HPDE6-E6E7 (cell line): ENCODE measurements at regions not wholly inside any gene's neighbourhood (a gene's known extent, or its start where the extent isn't known, plus 50 kb on each side); places are given as distances from the start of the nearest gene placed in this dataset.
"Not testable (repeated sequence)": the region's sequence is repeated elsewhere in the genome, so short reads cannot be mapped to it uniquely, and the experiment has no call there.

ENCODE experiments used
- DNase-seq: peaks from one replicate; pipeline ENCODE4 v3.0.0; 2011; ENCODE audit warnings: missing footprints; ENCODE audit errors: extremely low spot score

DNA sequence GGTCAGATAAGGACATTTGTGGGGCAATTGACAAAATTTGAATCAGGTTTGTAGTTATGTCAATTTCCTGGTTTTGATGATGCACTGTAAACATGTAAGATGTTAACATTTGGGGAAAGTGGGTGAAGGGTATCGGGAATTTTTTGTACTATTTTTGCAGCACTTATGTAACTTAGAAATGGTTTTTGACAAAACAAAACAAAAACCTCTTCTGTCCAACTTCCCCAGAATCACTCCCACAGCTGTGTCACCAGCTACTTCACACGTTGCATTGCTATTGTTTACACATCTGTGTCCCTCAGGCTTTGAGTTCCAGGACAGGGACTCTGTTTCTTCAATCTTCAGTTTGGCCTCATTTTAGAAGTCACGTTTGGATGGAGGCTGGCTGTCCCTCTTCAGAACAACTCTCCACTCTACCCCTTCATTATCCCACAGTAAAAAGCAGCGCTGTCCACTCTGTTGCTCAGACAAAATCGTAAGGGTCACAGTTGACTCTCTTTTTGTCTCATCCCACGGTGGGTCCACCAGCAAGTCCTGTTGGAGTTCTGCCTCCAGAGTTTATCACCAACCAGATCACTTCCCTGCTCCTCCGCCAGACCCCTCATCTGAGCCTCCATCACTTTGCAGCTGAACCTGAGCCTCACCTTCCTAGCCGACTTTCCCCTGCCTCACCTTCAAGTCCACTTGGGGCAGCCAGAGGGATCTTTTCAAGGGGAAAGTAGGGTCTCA lies 63.2 kb downstream of the NENF start:
- no peak for DNase-seq

DNA sequence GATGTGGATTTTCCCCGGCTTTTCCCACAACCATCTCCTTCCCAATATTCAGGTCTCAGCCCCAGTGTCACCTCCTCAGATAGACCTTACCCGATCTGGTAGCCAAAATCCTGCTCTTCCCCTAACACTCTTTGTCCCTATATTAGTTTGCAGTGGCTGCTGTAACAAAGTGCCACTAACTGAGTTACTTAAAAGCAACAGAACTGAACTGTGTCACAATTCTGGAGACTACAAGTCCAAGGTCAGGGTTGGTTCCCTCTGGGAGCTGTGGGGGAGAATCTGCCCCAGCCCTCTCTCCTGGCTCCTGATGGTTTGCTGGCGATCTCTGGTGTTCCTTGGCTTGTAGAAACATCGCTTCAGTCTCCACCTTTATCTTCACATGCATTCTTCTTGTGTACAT lies 64.0 kb downstream of the NENF start:
- no peak for DNase-seq

DNA sequence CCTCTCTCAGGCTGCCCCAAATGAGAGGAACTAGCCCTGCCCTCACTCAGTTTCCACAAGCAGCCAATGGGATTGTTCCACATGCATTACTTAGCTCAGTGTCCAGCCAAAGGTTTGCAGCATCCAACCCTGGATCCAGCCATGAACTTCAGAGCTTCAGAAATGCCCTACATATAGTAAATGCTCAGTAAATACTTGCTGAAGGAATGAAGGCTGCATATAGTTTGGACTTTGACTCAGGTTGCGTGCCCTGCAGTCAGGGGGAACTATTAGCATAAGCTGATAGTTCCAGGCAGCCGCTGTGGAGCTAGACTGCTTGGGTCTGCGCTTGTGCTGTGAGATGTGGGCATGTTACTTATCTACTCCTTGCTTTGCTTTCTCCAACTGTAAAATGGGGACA lies 64.8 kb downstream of the NENF start:
- no peak for DNase-seq

DNA sequence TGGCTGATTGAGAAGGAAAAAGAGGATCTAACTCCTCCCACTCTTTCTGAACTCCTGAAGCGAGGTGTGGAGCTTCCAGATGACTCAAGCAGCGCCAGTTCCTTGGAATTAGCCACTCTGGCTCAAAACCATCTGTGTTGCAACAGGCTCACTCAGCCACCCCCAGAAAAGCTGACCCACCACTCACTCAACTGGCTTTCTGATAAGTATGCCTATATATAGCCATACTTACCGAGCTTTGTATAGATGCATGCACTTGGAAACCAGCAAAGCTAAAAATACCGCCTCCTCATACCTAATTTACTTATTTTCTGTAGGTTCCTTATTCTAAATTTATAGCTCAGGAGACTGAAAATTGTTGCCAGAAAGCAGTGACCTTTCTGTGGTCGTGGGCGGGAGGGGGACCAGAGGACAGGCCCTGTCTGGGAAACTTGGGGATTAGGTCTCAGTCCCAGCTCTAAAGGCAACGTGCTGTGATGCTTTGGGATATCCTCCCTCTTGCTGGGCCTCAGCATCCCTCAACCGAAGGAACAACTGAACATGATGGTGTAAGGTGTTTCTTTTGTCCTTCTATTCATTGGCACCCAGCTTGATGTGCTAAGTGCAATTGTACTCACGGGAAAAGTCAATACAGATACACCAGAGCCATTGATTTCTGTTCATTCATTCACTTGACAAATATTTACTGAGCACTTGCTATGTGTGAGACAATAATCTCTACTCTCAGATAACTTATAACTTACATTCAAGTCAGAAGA lies 65.7 kb downstream of the NENF start:
- DNase-seq = peak; percentile 60

DNA sequence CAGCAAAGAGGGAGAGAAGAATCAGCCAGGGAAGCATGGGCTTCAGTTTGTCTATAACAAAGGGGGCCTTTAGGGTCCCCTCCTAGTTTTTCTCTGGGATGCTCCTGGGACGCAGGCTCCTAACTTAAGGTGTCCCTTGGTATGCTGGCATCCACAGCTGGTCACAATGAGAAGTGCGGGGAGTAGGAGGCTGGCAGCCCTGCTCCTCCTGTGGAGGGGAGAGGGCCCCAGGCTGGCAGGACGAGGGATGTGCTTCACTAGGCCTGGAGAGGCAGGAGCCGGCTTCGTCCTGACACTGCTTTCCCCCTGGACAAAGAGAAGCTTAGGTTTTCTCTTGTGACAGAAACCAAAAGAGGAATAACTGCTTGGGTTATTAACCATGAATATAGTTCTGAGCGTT lies 67.6 kb downstream of the NENF start:
- no peak for DNase-seq

DNA sequence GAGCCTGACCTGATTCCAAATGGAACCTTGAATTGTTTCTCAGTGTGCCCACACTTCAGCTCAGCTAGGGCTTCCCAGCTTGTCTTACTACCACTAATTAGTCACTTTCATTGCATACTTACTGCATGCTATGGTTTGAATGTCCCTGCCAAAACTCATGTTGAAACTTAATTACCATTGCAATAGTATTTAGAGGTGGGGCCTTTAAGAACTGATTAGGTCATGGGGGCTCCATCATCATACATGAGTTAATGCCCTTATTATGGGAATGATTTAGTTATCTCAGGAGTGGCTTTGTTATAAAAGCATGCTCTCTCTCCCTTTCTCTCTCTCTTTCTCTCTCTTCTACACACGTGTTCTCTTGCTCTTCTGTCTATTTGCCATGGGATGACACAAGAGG lies 68.3 kb downstream of the NENF start:
- no peak for DNase-seq

DNA sequence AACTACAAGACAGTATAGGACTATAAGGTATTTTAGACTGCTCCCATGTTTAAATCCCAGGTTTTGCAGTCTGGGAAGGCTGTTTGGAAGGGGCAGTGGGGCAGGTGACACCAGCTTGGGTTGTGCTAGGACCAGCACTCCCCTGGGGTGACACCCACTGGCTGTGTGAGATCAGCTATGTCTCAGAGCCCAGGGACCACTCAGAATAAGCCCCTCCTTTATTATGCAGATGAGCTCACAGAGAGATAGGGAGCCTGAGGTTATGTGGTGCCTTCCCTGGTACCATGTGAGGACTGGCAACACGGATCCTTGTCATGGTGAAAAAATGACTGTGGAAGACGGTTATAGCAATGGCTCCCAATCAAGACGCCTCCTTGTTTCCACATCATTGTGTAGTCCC lies 71.0 kb downstream of the NENF start:
- no peak for DNase-seq

DNA sequence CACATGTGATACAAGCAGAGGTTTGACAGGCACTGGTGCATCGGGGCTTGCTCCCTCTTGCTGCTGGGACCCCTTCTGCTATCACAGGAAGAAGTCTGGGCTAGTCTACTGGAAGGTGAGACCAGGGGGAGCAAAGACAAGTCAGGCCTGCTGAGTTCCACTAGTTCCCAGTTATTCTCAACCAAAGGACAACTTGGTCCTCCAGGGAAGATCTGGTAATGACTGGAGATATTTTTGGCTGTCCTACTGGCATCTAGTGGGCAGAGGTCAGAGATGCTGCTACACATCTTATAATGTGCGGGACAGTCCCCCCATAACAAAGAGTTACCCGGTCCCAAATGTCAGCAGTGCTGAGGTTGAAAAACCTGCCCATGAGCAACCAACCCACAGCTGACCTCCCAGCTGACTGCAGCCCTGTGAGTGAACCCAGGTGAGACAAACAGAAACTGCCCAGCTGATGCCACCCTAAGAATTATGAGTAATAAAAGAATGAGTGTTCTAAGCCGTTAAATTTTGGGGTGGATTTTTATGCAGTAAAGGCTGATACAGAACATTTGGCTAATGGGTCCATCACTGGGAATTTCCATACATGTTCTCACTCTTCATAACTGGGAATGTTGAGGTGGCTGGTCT lies 71.6 kb downstream of the NENF start:
- no peak for DNase-seq

DNA sequence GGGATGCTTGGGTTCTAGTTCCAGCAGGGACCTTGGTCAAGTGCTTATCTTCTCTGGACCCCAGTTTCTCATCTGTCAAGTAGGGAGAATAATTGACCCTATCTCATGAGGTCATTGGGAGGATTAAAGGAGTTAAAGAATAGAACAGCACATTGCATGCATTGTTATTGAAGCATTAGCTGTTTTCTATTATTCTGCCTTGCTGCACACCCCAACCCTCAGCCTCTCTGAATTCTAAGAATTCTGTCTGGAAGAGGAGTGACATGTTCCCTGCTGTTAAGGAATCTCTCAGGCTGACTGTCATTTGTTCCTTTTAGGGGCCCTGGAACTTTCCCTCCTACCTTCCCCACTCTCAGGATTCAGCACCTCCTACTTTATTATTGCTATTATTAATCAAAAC lies 73.9 kb downstream of the NENF start:
- DNase-seq = no peak

DNA sequence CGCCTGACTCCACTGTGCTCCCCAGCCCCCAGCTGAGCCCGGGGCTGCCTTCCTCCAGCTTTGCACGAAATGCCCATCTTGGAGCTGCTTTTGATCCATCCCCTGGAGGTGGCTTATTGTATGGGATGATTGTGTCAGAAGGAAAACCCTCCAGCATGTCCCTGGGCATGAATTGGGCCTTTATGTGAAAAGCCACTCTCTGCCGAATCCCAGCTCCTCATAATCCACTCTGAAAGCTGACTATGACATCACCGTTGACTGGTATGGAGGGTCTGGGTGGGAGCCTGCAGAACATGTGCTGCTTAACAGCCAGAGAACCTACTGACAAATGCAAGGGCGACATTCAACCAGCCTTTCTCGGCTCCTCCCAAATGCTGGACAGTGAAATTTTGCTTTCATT lies 74.6 kb downstream of the NENF start:
- DNase-seq = no peak

DNA sequence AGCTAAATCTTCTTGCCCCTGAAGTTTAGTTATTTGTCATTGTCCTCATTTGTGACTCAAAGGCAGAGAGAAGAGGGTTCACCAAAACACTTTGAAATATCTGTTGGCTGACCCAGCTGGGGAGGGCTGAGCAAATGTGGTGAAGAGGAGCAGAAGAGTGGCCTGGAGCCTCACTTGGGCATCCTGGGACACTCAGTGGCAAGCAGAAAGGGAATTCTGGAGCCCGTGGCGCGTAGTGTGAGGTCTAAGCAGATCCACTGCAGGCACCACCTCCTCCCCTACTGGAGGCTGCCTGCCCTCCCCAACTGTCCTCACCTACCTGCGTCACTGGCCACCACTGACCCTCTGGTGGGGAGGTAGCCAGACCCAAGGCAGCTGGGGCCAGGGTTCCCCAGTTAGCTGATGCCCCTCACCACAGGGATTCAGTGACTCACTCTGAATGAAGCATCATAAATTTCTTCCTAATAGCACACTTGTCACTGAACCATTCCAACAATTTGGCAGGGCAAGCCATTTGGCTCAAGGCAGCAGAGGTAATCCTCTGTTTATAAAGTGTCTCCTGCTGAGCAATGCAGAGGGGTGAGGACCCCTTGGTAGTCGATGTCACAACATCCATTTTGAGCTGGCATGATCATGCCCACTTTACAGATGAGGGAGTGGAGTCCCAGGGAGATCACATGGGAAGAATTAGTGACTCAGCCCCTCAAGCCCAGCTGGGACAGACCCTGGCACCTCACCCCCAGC lies 80.3 kb downstream of the NENF start:
- DNase-seq = no peak

DNA sequence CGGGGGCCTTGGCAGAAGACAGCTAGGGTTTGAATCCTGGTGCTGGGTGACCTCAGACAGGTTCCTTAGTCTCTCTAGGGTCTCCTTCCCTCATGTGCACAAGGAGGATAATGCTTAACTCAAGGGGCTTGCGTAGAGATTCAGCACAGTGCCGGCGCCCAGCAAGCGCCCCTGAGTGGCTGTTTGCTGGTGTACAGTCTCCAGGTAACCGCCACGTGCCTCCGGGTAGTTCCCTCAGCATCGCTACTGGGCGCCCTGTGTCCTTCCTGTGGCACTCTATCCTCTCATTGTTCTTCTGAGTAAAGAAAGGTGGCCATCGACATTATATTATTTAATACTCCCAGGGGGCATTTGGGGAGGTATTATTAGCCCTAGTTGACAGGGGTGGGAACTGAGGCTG lies 80.9 kb downstream of the NENF start:
- DNase-seq = no peak

DNA sequence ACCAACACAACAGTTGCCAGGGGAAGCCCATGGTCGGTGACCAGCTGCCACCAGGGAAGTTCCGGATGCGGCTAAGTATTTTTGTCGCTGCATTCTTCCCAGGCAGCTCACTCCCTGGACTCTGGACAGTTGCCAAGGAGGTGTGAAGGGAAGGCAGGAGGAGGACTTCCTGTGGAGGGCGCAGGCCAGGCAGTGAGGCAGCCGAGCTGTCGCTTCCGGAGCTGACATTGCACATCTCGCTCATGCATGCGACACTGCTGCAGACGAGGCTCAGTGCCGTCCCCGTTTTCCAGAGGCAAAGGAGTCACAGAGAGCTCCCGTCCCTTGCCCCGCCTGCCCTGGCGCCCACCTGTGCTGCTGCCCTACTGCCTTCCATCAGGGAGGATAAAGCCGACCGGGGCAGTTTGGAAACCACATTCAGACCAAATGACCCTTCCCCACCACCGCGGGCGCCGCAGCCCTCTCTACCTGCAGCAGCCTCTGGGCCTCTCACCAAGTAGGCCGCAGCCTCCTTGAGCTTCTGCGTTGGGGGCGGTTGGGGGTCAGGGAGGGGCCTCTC lies 81.4 kb downstream of the NENF start:
- DNase-seq = no peak

DNA sequence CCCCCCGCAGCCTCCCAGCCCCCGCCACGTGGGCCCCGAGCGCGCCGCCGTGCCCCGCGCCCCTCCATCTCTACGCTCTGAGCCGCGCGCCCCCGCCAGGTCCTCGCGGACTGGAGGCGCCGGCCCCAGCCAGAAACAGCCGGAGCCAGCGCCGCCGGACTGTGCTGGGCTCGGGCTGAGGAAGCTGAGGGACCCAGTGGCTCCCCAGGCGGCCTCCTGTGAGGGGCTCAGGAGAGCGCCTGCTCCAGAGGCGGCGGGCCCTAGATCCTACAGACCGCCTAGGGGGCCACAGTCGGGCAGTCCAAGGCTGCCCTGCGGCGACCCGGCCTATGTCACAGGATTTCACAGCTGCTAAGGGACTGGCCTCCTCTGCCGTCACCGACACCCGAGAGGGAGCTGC lies 82.1 kb downstream of the NENF start:
- no peak for DNase-seq

DNA sequence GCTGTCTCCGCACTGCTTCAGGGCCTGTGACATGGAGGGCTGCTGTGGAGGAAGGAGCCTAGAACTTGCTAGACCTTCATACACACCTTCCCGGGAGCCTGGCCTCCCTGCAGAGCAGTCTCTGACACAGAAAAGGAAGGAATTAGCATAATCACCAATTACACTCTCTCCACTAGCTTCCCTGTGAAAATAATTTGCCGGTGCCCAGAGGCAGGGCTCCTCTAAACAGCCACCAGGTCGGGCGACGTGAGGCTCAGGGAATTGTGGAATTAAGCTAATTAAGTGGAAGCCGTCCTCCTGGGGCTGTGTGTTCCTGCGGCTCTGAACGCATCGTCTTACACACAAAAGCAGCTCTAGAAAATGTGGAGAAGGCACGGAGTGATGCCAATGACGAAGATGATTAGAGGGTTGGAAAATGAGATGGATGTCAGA lies 82.6 kb downstream of the NENF start:
- no peak for DNase-seq

DNA sequence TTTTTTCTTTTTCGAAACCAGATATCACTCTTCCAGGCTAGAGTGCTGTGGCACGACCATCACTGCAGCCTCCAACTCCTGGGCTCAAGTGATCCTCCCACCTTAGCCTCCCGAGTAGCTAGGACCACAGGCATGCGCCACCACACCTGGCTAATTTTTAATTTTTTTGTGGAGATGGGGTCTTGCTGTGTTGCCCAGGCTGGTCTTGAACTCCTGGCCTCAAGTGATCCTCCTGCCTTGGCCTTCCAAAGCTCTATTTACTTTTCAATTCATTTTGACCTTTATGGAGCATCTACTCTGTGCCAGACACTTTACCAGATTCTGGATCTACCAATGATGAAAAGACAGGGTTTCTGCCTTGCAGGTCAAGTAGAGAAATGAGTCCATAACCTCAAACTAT lies 83.3 kb downstream of the NENF start:
- DNase-seq = not testable (repeated sequence)

DNA sequence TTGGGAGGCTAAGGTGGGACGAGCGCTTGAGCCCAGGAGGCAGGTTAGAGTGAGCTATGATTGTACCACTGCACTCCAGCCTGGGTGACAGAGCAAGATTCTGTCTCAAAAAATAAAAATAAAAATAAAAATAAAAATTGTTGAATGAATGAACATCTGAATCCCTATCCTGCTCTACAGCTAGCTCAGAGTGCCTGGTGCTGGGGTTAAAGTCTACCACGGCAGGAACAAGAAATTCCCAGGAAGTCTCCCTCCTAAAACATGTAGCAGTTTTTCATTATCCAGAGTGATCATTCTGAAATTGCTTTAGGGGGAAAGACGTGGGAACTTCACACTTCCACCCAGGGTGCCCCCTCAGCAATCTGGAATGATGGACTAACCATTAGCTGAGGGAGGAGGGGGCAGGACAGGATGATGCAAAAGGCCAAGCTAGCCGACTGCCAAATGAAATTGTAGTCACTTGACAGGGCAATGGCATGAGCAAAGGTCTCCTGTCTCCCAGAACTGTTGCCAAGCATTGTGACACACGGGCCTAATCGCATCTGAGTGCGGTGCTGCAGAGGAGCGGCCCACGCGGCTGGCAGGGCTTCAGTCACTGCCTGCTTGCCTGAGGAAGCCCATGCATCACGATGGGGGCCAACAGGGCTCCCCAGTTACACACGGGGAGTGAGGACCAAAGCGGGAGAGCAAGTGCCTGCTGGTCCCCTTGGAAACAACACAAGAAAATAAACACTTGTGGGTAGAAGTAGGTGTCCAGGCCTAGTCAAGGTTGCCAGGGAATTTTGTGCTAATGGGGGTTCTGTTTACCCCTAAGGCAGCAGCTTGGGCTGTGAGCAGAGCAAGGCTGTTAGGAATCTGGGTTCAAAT lies 85.7 kb downstream of the NENF start:
- no peak for DNase-seq

DNA sequence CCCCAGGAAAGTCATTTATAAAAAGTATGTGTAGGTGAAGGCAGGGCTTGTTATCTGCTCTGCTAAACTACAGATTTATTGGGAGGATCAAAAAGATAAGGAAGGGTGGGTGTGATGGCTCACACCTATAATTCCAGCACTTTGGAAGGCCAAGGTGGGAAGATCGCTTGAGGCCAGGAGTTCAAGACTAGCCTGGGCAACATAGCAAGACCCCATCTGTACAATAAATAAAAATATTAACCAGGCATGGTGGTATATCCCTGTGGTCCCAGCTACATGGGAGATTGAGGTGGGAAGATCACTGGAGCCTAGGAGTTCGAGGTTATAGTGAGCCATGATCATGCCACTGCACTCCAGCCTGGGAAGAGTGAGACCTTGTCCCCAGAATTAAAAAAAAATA lies 86.4 kb downstream of the NENF start:
- no peak for DNase-seq

DNA sequence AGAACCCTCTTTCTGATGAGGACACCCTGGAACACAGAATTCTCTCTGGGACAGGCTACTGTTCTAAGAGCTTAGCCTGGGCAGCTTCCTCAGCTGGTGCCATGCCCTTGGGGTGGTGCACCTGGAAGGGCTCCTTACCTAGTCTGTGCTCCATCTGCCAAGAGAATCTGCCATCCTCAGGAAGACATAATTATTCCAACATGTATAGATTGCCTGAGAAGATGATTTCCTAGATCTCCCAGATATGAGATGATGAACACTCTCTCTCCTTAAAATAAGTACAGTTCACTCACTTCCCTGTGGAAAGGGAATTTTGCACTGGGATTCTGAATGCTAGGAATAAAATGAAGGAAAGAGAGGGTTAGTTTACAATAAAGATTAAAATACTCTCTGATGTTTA lies 87.6 kb downstream of the NENF start:
- DNase-seq = no peak

DNA sequence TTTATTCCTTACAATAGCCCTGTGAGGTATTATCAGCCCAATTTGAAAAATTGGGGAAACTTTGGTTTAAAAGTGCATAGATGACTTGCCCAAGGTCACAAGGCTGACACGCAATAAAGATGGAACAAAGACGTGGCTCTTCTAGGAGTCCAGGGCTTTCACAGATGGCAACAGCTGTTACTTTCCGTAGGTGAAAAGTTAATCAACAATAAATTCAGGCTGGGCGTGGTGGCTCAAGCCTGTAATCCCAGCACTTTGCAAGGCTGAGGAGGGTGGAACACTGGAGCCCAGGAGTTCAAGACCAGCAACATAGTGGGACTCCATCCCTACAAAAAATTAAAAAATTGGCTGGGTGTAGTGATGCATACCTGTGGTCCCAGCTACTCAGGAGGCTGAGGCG lies 87.8 kb upstream of the ATF3 start:
- DNase-seq = no peak

DNA sequence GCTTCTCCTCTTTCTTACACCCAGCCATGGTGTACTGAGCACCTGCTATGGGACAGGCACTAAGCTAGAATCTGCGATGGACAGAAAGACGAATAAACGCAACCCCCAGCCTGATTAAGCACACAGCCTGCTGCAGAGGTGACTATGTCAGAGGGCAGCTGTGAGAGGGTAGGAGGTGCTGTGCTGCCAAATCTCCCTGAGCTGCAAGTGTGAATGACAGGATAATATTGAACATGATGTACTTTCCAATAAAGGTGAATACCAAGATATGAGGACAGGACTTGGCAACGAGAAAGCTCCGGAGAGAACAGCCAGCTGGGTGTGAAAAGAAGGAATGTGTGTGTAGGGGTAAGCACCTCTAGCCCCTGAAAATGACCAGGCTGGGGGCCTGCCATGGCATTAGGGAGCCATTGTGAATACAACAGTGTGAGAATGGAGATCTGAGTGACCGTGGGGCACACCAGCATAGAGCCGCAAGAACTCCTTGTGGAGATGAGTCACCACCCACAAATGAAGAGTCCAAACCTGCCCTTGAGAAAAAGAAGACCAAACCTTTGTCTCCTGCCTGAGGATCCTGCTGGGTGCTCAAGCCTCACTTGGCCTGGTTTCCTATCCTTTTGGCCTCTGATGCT lies 83.0 kb upstream of the ATF3 start:
- DNase-seq = peak; percentile 44
